GM21360 (cell line): ENCODE measurements at regions not wholly inside any gene's neighbourhood (a gene's known extent, or its start where the extent isn't known, plus 50 kb on each side); places are given as distances from the start of the nearest gene placed in this dataset.
"Not testable (repeated sequence)": the region's sequence is repeated elsewhere in the genome, so short reads cannot be mapped to it uniquely, and the experiment has no call there.

ENCODE experiments used
- ATAC-seq: cut with Tn5 transposase; IDR thresholded peaks from one replicate; pipeline ENCODE4 v1.9.1; 2021; ENCODE audit warnings: mild to moderate bottlenecking, moderate library complexity; ENCODE audit not compliant: unreplicated experiment

- no peak for ATAC-seq
Measured at GRCh38 chr11:112310848-112311247, 50.2 kb upstream of the PLET1 start.

- ATAC-seq, result no peak
Measured at GRCh38 chr11:112315057-112315720, 54.5 kb upstream of the PLET1 start.

GRCh38 chr11:112315861-112316739, 55.4 kb upstream of the PLET1 start:
- no peak for ATAC-seq

GRCh38 chr11:112316971-112317370, 56.3 kb upstream of the PLET1 start:
- no peak for ATAC-seq

GRCh38 chr11:112318184-112318591, 57.5 kb upstream of the PLET1 start:
- no peak for ATAC-seq

- no peak for ATAC-seq
Measured at GRCh38 chr11:112318661-112319060, 58.0 kb upstream of the PLET1 start.

- no peak for ATAC-seq
Measured at GRCh38 chr11:112320668-112321067, 60.0 kb upstream of the PLET1 start.

- no peak for ATAC-seq
Measured at GRCh38 chr11:112321501-112322172, 61.0 kb upstream of the PLET1 start.

GRCh38 chr11:112322173-112322790, 61.6 kb upstream of the PLET1 start:
- no peak for ATAC-seq

GRCh38 chr11:112334381-112334780, 73.7 kb upstream of the PLET1 start:
- no peak for ATAC-seq

- no peak for ATAC-seq
Measured at GRCh38 chr11:112336356-112336886, 75.8 kb upstream of the PLET1 start.

- no peak for ATAC-seq
Measured at GRCh38 chr11:112339566-112339965, 78.9 kb upstream of the PLET1 start.

- ATAC-seq, result no peak
Measured at GRCh38 chr11:112343368-112344039, 82.8 kb upstream of the PLET1 start.

- no peak for ATAC-seq
Measured at GRCh38 chr11:112344040-112344413, 83.4 kb upstream of the PLET1 start.

GRCh38 chr11:112345166-112345565, 84.5 kb upstream of the PLET1 start:
- ATAC-seq, result no peak

- ATAC-seq, result no peak
Measured at GRCh38 chr11:112345706-112346105, 85.0 kb upstream of the PLET1 start.

GRCh38 chr11:112346586-112346985, 85.9 kb upstream of the PLET1 start:
- ATAC-seq, result no peak

GRCh38 chr11:112348480-112349029, 87.9 kb upstream of the PLET1 start:
- no peak for ATAC-seq

GRCh38 chr11:112351423-112351822, 90.8 kb upstream of the PLET1 start:
- ATAC-seq, result not testable (repeated sequence)

- no peak for ATAC-seq
Measured at GRCh38 chr11:112352907-112353306, 92.2 kb upstream of the PLET1 start.
